ENCODE measurements at regions not wholly inside any gene's neighbourhood (a gene's known extent, or its start where the extent isn't known, plus 50 kb on each side); places are given as distances from the start of the nearest gene placed in this dataset.
"Not testable (repeated sequence)": the region's sequence is repeated elsewhere in the genome, so short reads cannot be mapped to it uniquely, and the experiment has no call there.

DNA sequence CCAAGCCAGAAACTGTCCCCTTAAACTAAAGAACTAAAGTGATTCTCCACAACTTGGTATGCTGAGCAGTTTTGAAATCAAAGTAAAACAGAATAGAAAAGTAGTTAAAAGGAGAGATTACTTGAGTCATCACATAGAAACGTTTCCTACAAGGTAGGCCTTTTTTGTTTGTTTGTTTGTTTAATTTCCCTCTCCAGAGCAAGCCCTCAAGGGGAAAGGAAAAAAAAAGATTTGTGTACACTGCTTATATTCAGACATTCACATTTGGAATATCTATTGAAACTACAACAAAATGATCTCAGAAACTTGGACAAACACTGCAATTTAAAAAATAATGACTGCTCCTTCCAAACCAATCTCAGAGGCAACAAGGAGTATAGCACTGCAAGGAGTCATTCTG, 304.7 kb upstream of the NREP start:
- no peaks in the 10 kb centered on the region for H3K36me3 ChIP-seq (ENCODE audit: control insufficient read depth in 1 of 2, insufficient read depth in 2 of 2, low read length in 1 of 2)
- ATAC-seq (ENCODE audit: low FRiP score) (no peak), DNase-seq (no peak)
- intact Hi-C loops (cut with DNase I) = no loop called here
- H3K4me3 ChIP-seq (ENCODE audit: low read length in 2 of 2) = no peak overlapping the region
- no peaks in the 10 kb centered on the region for H3K27me3 ChIP-seq (ENCODE audit: control insufficient read depth in 1 of 2, insufficient read depth in 2 of 2, low read length in 1 of 2)
- no peaks in the 10 kb centered on the region for H3K4me1 ChIP-seq (ENCODE audit: control insufficient read depth in 1 of 2, insufficient read depth in 2 of 2, low read length in 2 of 2)
- 14 to 27% methylated on average over 1 of the region's 1 CpG for WGBS, 2 donors
- no peaks in the 10 kb centered on the region for H3K9me3 ChIP-seq (ENCODE audit: control insufficient read depth, low read length)
- no peak overlapping the region for H3K27ac ChIP-seq (ENCODE audit: low read depth in 1 of 2, low read length in 2 of 2)

DNA sequence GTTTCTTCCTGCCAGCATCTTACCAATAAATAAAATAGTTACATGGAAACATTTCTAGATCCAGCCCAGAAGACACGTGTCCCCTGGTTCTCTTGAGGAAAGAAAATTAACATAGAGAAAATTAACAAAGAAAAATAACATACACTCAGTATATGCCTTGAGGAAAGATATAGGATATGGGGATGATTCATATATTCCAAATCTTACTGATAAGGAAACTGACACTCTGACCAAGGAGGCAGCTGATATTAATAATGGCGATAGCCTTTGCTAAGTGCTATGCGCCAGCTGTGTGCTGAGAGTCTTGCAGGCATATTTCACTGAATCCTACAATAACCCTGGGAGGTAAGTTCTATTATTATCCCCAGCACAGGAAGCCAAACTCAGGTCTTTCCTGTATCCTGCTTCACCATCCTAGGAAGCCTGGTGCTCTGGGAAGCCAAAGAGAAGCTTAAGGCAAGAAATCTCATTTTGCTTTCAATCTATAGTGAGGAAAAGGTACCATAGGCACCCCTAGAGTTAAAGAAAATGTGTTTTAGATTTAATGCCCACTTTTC, 302.7 kb upstream of the NREP start:
- ATAC-seq (ENCODE audit: low FRiP score) = no peak
- no peak overlapping the region for H3K4me3 ChIP-seq (ENCODE audit: low read length in 2 of 2)
- 93 to 94% methylated on average over 3 of the region's 3 CpGs for WGBS, 2 donors

DNA sequence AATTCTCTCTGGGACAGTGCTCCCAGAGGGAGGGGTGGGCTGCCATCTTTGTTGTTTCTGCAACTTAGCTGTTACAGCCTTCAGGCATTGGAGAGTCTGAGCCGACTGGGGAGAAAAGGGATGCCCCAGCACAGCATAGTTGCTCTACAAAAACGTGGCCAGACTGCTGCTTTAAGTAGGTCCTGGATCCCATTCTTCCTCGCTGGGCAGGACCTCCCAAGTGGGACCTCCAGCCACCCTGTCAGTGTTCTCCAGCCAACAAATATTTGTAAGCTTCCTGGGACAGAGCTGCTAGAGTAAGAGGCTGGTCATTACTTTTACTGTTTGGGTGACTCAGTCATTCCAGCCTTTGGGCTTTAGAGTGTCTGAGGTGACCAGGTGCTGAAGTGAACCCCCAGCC, 292.7 kb upstream of the NREP start:
- ATAC-seq (ENCODE audit: low FRiP score) (no peak), DNase-seq (no peak)
- Histone ChIP-seq H3K36me3 (ENCODE audit: control insufficient read depth in 1 of 2, insufficient read depth in 2 of 2, low read length in 1 of 2) (no peaks in the 10 kb centered on the region), H3K27me3 (ENCODE audit: control insufficient read depth in 1 of 2, insufficient read depth in 2 of 2, low read length in 1 of 2) (no peaks in the 10 kb centered on the region), H3K4me3 (ENCODE audit: low read length in 2 of 2) (no peak overlapping the region), H3K9me3 (ENCODE audit: control insufficient read depth, low read length) (no peaks in the 10 kb centered on the region), H3K4me1 (ENCODE audit: control insufficient read depth in 1 of 2, insufficient read depth in 2 of 2, low read length in 2 of 2) (no peaks in the 10 kb centered on the region), H3K27ac (ENCODE audit: low read depth in 1 of 2, low read length in 2 of 2) (no peak overlapping the region)
- intact Hi-C loops (cut with DNase I) = no loop called here
- WGBS, 2 donors = 80 to 82% methylated on average over 3 of the region's 3 CpGs

More for the DNA sequence above, 302.7 kb upstream of the NREP start:
- no peak overlapping the region for H3K27ac ChIP-seq (ENCODE audit: low read depth in 1 of 2, low read length in 2 of 2)
- no peaks in the 10 kb centered on the region for H3K4me1 ChIP-seq (ENCODE audit: control insufficient read depth in 1 of 2, insufficient read depth in 2 of 2, low read length in 2 of 2)
- DNase-seq = no peak
- no peaks in the 10 kb centered on the region for H3K36me3 ChIP-seq (ENCODE audit: control insufficient read depth in 1 of 2, insufficient read depth in 2 of 2, low read length in 1 of 2)
- no peaks in the 10 kb centered on the region for H3K27me3 ChIP-seq (ENCODE audit: control insufficient read depth in 1 of 2, insufficient read depth in 2 of 2, low read length in 1 of 2)
- no peaks in the 10 kb centered on the region for H3K9me3 ChIP-seq (ENCODE audit: control insufficient read depth, low read length)
- intact Hi-C loops (cut with DNase I) = no loop called here

DNA sequence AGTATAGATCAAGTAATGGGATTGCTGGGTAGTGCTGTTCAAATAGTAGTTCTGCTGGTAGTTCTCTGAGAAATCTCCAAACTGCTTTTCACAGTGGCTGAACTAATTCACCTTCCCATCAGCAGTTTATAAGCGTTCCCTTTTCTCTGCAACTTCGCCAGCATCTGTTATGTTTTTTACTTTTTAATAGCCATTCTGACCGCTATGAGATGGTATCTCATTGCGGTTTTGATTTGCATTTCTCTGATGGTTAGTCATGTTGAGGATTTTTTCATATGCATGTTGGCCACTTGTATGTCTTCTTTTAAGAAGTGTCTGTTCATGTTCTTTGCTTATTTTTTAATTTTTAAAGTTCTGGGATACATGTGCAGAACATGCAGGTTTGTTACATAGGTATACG, 279.2 kb upstream of the NREP start:
- no peak for ATAC-seq (ENCODE audit: low FRiP score)
- 95 to 97% methylated on average over 5 of the region's 5 CpGs for WGBS, 2 donors
- Histone ChIP-seq H3K27ac (ENCODE audit: low read depth in 1 of 2, low read length in 2 of 2) (no peak overlapping the region), H3K27me3 (ENCODE audit: control insufficient read depth in 1 of 2, insufficient read depth in 2 of 2, low read length in 1 of 2) (no peaks in the 10 kb centered on the region), H3K4me1 (ENCODE audit: control insufficient read depth in 1 of 2, insufficient read depth in 2 of 2, low read length in 2 of 2) (no peaks in the 10 kb centered on the region), H3K9me3 (ENCODE audit: control insufficient read depth, low read length) (no peaks in the 10 kb centered on the region), H3K36me3 (ENCODE audit: control insufficient read depth in 1 of 2, insufficient read depth in 2 of 2, low read length in 1 of 2) (no peaks in the 10 kb centered on the region), H3K4me3 (ENCODE audit: low read length in 2 of 2) (no peak overlapping the region)
- DNase-seq = no peak
- intact Hi-C loops (cut with DNase I) = no loop called here

DNA sequence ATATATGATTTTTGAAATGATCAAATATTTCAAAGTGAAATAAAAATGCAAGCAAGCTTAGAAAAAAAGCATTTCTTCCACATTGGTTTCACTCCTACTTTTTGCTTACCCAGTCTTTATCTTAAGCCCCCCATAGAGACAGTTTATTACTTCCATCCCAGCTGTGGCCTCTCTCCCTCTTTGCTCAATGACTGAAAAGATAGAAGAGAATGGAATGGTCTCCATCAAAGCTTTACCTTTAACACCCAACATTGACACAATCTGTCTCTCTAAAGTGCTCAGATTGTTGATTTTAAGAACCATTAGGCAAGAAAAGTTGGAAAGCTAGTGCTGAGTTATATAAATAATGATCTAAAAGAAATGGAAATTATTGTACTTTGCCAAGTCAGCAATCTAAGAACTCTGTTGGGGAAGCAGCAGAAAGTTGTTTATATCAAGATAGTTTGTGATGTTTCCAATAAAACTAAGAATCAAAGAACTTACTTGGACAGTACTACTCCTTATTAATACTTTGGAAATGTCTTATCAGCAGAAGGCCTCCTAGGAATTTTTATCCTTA, 277.5 kb upstream of the NREP start:
- Histone ChIP-seq H3K4me1 (ENCODE audit: control insufficient read depth in 1 of 2, insufficient read depth in 2 of 2, low read length in 2 of 2) (no peaks in the 10 kb centered on the region), H3K36me3 (ENCODE audit: control insufficient read depth in 1 of 2, insufficient read depth in 2 of 2, low read length in 1 of 2) (no peaks in the 10 kb centered on the region), H3K27ac (ENCODE audit: low read depth in 1 of 2, low read length in 2 of 2) (no peak overlapping the region), H3K4me3 (ENCODE audit: low read length in 2 of 2) (no peak overlapping the region), H3K9me3 (ENCODE audit: control insufficient read depth, low read length) (no peaks in the 10 kb centered on the region), H3K27me3 (ENCODE audit: control insufficient read depth in 1 of 2, insufficient read depth in 2 of 2, low read length in 1 of 2) (no peaks in the 10 kb centered on the region)
- ATAC-seq (ENCODE audit: low FRiP score) (no peak), DNase-seq (no peak)
- intact Hi-C loops (cut with DNase I) = no loop called here

DNA sequence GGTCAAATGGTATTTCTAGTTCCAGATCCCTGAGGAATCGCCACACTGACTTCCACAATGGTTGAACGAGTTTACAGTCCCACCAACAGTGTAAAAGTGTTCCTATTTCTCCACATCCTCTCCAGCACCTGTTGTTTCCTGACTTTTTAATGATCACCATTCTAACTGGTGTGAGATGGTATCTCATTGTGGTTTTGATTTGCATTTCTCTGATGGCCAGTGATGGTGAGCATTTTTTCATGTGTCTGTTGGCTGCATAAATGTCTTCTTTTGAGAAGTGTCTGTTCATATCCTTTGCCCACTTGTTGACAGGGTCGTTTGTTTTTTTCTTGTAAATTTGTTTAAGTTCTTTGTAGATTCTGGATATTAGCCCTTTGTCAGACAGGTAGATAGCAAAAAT, 269.9 kb upstream of the NREP start:
- H3K4me1 ChIP-seq (ENCODE audit: control insufficient read depth in 1 of 2, insufficient read depth in 2 of 2, low read length in 2 of 2); intact Hi-C loops (cut with DNase I); H3K36me3 ChIP-seq (ENCODE audit: control insufficient read depth in 1 of 2, insufficient read depth in 2 of 2, low read length in 1 of 2); H3K27ac ChIP-seq (ENCODE audit: low read depth in 1 of 2, low read length in 2 of 2); ATAC-seq (ENCODE audit: low FRiP score); H3K27me3 ChIP-seq (ENCODE audit: control insufficient read depth in 1 of 2, insufficient read depth in 2 of 2, low read length in 1 of 2); H3K4me3 ChIP-seq (ENCODE audit: low read length in 2 of 2); DNase-seq; H3K9me3 ChIP-seq (ENCODE audit: control insufficient read depth, low read length): not testable (repeated sequence)
- 94% methylated on average over 3 of the region's 3 CpGs for WGBS, 2 donors

DNA sequence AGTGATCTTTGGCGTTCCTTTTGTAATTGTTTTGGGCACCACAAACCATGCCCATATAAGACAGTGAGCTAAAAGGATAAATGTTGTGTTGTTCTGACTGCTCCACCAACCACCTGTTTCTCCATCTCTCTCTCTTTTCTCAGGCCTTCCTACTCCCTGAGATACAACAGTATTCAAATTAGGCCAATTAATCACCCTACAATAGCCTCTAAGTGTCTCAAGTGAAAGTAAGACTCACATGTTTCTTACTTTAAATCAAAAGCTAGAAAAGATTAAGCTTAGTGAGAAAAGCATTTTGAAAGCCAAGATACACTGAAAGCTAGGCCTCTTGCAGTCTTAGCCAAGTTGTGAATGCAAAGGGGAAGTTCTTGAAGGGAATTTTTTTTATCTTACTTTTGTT, 268.8 kb upstream of the NREP start:
- 0% methylated on average over 1 of the region's 1 CpG for WGBS, 2 donors

DNA sequence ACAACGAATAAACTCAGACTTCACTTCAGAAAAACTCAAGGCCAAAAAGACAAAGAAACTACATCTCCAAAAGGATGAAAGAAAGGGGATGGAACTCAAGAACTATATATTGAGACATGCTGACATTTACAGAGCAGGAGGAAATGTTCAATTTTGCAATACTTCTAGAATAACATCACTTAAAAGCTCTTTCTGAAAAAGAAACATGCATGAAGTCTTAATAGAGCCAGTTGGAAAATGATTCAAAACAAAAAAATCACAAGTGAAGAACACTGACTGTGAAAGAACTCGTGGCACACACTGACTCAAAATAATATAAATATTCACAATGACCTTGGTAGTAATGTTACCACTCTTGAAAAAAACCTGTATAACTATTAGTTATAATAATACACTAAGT, 267.8 kb upstream of the NREP start:
- Histone ChIP-seq H3K4me1 (ENCODE audit: control insufficient read depth in 1 of 2, insufficient read depth in 2 of 2, low read length in 2 of 2) (no peaks in the 10 kb centered on the region), H3K9me3 (ENCODE audit: control insufficient read depth, low read length) (no peaks in the 10 kb centered on the region), H3K4me3 (ENCODE audit: low read length in 2 of 2) (no peak overlapping the region), H3K27ac (ENCODE audit: low read depth in 1 of 2, low read length in 2 of 2) (no peak overlapping the region), H3K36me3 (ENCODE audit: control insufficient read depth in 1 of 2, insufficient read depth in 2 of 2, low read length in 1 of 2) (no peaks in the 10 kb centered on the region), H3K27me3 (ENCODE audit: control insufficient read depth in 1 of 2, insufficient read depth in 2 of 2, low read length in 1 of 2) (no peaks in the 10 kb centered on the region)
- 32 to 34% methylated on average over 2 of the region's 2 CpGs for WGBS, 2 donors
- ATAC-seq (ENCODE audit: low FRiP score) = no peak
- intact Hi-C loops (cut with DNase I) = no loop called here
- DNase-seq = no peak

More for the DNA sequence above, 268.8 kb upstream of the NREP start:
- intact Hi-C loops (cut with DNase I) = no loop called here
- Histone ChIP-seq H3K4me1 (ENCODE audit: control insufficient read depth in 1 of 2, insufficient read depth in 2 of 2, low read length in 2 of 2) (no peaks in the 10 kb centered on the region), H3K27ac (ENCODE audit: low read depth in 1 of 2, low read length in 2 of 2) (no peak overlapping the region), H3K9me3 (ENCODE audit: control insufficient read depth, low read length) (no peaks in the 10 kb centered on the region), H3K4me3 (ENCODE audit: low read length in 2 of 2) (no peak overlapping the region), H3K36me3 (ENCODE audit: control insufficient read depth in 1 of 2, insufficient read depth in 2 of 2, low read length in 1 of 2) (no peaks in the 10 kb centered on the region), H3K27me3 (ENCODE audit: control insufficient read depth in 1 of 2, insufficient read depth in 2 of 2, low read length in 1 of 2) (no peaks in the 10 kb centered on the region)
- DNase-seq (no peak), ATAC-seq (ENCODE audit: low FRiP score) (no peak)

DNA sequence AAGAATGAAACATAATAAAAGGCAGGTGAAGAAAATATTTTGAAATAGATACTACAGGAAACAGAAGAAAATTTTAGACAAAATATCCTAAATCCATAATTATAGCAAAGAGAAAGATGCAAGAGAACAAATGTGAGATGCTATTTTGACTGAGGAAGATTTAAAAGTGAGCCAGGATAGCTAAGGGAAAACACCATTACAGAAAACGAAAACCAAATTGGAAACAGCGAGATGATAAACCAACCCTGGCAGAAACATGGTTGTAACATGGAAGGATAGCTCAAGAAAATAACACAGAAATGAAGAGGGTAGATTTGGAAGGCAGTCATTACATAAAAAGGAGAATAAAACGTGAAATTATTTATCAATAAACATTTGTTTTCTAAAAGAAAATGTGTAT, 267.2 kb upstream of the NREP start:
- Histone ChIP-seq H3K36me3 (ENCODE audit: control insufficient read depth in 1 of 2, insufficient read depth in 2 of 2, low read length in 1 of 2) (no peaks in the 10 kb centered on the region), H3K27ac (ENCODE audit: low read depth in 1 of 2, low read length in 2 of 2) (no peak overlapping the region), H3K9me3 (ENCODE audit: control insufficient read depth, low read length) (no peaks in the 10 kb centered on the region), H3K4me1 (ENCODE audit: control insufficient read depth in 1 of 2, insufficient read depth in 2 of 2, low read length in 2 of 2) (no peaks in the 10 kb centered on the region), H3K4me3 (ENCODE audit: low read length in 2 of 2) (no peak overlapping the region), H3K27me3 (ENCODE audit: control insufficient read depth in 1 of 2, insufficient read depth in 2 of 2, low read length in 1 of 2) (no peaks in the 10 kb centered on the region)
- WGBS, 2 donors = 91 to 94% methylated on average over 3 of the region's 3 CpGs
- ATAC-seq (ENCODE audit: low FRiP score) (no peak), DNase-seq (no peak)
- intact Hi-C loops (cut with DNase I) = no loop called here
